Hepatocyte (in vitro differentiated cells): ENCODE measurements at regions not wholly inside any gene's neighbourhood (a gene's known extent, or its start where the extent isn't known, plus 50 kb on each side); places are given as distances from the start of the nearest gene placed in this dataset.

Experiments used
- DNase-seq: peaks from one replicate; pipeline ENCODE4 v3.0.0-alpha.2; 2016; ENCODE audit warnings: low spot score
- H2AFZ ChIP-seq: fragments of 200-600 bp; sonication (generic); 2 replicates; pipeline ENCODE4 v1.6.0; 2016; ENCODE audit warnings: antibody characterized with exemption, mild to moderate bottlenecking
- H3K27ac ChIP-seq: fragments of 200-600 bp; sonication (generic); 2 replicates; pipeline ENCODE4 v1.5.1; 2016; ENCODE audit warnings: mild to moderate bottlenecking
- H3K27me3 ChIP-seq: fragments of 200-600 bp; sonication (generic); 2 replicates; pipeline ENCODE4 v1.6.1; 2016
- H3K36me3 ChIP-seq: fragments of 200-600 bp; sonication (generic); replicated peaks from 2 replicates; pipeline ENCODE4 v1.5.1; 2016; ENCODE audit warnings: low read depth; ENCODE audit not compliant: insufficient read depth
- H3K4me1 ChIP-seq: fragments of 200-600 bp; sonication (generic); 2 replicates; pipeline ENCODE4 v1.5.1; 2016; ENCODE audit warnings: mild to moderate bottlenecking, moderate library complexity; ENCODE audit not compliant: insufficient read depth
- H3K4me2 ChIP-seq: fragments of 200-600 bp; sonication (generic); 2 replicates; pipeline ENCODE4 v1.6.0; 2016
- H3K4me3 ChIP-seq: fragments of 200-600 bp; sonication (generic); 2 replicates; pipeline ENCODE4 v1.5.1; 2016; ENCODE audit warnings: mild to moderate bottlenecking
- H3K79me2 ChIP-seq: fragments of 200-600 bp; sonication (generic); 2 replicates; pipeline ENCODE4 v1.6.0; 2017; ENCODE audit warnings: mild to moderate bottlenecking
- H3K9me2 ChIP-seq: fragments of 200-600 bp; sonication (generic); replicated peaks from 2 replicates; pipeline ENCODE4 v1.6.0; 2017; ENCODE audit warnings: mild to moderate bottlenecking; ENCODE audit not compliant: insufficient read depth
- H3K9me3 ChIP-seq: fragments of 200-600 bp; sonication (generic); 2 replicates; pipeline ENCODE4 v1.5.1; 2016; ENCODE audit warnings: low read depth, mild to moderate bottlenecking
- H4K20me1 ChIP-seq: fragments of 200-600 bp; sonication (generic); 2 replicates; pipeline ENCODE4 v1.6.0; 2016; ENCODE audit warnings: mild to moderate bottlenecking; ENCODE audit not compliant: insufficient read depth, poor library complexity, severe bottlenecking
- EZH2 ChIP-seq: fragments of 200-600 bp; sonication (generic); IDR thresholded peaks from 2 replicates; pipeline ENCODE4 v1.6.1; 2016; ENCODE audit warnings: antibody characterized with exemption, mild to moderate bottlenecking, borderline replicate concordance
- EZH2phosphoT487 ChIP-seq: fragments of 200-600 bp; sonication (generic); IDR thresholded peaks from one replicate; pipeline ENCODE4 v1.6.1; 2018; ENCODE audit warnings: antibody characterized with exemption, mild to moderate bottlenecking, low read depth, moderate library complexity; ENCODE audit not compliant: unreplicated experiment, severe bottlenecking
- WGBS: methylation state at CpG from one replicate; pipeline ENCODE4 v1.1.6; 2016; ENCODE audit warnings: low lambda C conversion rate; ENCODE audit errors: missing lambda C conversion rate; 5-methylcytosine and 5-hydroxymethylcytosine counted together
- TF ChIP-seq, protein P1 (sequence below): fragments of 200-600 bp; sonication (generic); IDR thresholded peaks from 2 replicates; pipeline ENCODE4 v1.5.1; 2016; ENCODE audit warnings: antibody characterized with exemption, mild to moderate bottlenecking; ENCODE audit not compliant: poor library complexity

DNA sequence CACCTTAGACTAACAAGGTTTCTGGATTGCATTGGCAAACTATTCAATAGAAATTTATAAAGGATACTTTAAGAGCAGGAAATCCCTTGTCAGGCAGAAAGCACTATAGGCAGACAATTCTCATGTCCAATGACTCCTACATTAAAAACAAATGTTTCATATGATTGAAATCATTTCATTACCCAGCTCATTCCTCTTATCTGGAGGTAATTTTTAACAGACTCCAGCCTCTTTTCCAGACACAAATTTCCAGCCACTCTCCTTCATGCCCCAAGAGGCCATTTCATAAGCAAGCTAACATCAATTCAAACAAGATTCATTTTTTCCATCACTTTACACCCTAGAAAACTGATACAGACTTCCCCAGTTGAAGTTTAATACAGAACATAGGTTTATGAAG is 495.1 kb upstream of the FRG1 start:
- no peak for DNase-seq
- Histone ChIP-seq H3K9me3 (no peaks in the 10 kb centered on the region), H3K27ac (no peak overlapping the region), H3K36me3 (no peaks in the 10 kb centered on the region), H3K4me3 (no peak overlapping the region), H3K4me1 (peaks cover 4% of the 10 kb centered on the region), H3K27me3 (no peaks in the 10 kb centered on the region), H4K20me1 (no peaks in the 10 kb centered on the region), H3K4me2 (no peak overlapping the region), H3K9me2 (no peaks in the 10 kb centered on the region), H3K79me2 (no peaks in the 10 kb centered on the region), H2AFZ (no peak overlapping the region)
- no peak for TF ChIP-seq EZH2

DNA sequence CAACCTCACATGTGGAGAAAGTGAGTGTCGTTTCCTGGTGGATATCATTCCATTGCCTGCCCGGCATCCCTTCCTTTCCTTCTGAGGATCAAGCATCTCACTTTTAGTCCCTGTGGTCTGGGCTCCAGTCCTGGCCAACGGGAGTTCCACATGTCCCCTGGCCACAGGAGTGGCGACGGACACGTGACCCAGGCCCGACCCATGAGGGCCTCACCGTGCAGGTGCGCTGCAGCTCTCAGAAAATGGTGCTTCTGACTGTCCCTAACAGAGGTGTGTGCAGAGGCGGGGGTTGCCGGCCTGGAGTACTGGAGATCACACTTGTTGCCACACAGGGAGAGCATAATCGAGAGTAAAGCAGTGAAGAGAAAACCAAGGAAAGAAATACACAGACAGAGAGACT is 476.9 kb upstream of the FRG1 start:
- no peaks in the 10 kb centered on the region for H3K27me3 ChIP-seq
- no peaks in the 10 kb centered on the region for H3K36me3 ChIP-seq
- H4K20me1 ChIP-seq, result no peaks in the 10 kb centered on the region
- no peaks in the 10 kb centered on the region for H3K79me2 ChIP-seq
- no peaks in the 10 kb centered on the region for H3K9me3 ChIP-seq
- H2AFZ ChIP-seq, result no peak overlapping the region
- TF ChIP-seq EZH2 (no peak), EZH2phosphoT487 (no peak)
- TF ChIP-seq, protein P1, sequence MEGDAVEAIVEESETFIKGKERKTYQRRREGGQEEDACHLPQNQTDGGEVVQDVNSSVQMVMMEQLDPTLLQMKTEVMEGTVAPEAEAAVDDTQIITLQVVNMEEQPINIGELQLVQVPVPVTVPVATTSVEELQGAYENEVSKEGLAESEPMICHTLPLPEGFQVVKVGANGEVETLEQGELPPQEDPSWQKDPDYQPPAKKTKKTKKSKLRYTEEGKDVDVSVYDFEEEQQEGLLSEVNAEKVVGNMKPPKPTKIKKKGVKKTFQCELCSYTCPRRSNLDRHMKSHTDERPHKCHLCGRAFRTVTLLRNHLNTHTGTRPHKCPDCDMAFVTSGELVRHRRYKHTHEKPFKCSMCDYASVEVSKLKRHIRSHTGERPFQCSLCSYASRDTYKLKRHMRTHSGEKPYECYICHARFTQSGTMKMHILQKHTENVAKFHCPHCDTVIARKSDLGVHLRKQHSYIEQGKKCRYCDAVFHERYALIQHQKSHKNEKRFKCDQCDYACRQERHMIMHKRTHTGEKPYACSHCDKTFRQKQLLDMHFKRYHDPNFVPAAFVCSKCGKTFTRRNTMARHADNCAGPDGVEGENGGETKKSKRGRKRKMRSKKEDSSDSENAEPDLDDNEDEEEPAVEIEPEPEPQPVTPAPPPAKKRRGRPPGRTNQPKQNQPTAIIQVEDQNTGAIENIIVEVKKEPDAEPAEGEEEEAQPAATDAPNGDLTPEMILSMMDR, result no peak
- 91% methylated on average over 12 of the region's 12 CpGs for WGBS
- no peak for DNase-seq
- no peak overlapping the region for H3K4me2 ChIP-seq
- H3K27ac ChIP-seq, result no peak overlapping the region
- no peaks in the 10 kb centered on the region for H3K4me1 ChIP-seq
- no peak overlapping the region for H3K4me3 ChIP-seq
- no peaks in the 10 kb centered on the region for H3K9me2 ChIP-seq

DNA sequence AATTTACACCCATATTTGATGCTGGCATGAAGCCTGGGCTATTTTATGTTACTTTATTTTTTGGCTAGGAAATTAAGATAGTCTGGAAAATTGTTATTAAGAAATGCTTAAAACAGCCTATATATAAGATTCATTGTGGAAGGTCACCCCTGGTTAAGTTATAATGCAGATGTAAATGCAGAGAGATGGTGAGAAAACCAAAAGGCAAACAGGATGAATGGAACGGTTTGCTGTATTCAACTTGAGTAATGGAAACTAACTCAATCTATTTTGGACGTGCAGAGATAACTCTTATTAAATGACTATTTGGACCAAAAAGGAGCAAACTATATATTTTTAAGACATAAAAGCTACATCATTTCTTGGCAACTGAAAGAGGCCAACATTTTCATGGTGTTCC is 446.3 kb upstream of the FRG1 start:
- Histone ChIP-seq H2AFZ (no peak overlapping the region), H3K36me3 (no peaks in the 10 kb centered on the region), H4K20me1 (no peaks in the 10 kb centered on the region), H3K27me3 (no peaks in the 10 kb centered on the region), H3K9me3 (no peaks in the 10 kb centered on the region), H3K79me2 (no peaks in the 10 kb centered on the region), H3K9me2 (no peaks in the 10 kb centered on the region), H3K27ac (no peak overlapping the region), H3K4me3 (no peak overlapping the region), H3K4me2 (no peak overlapping the region), H3K4me1 (no peaks in the 10 kb centered on the region)
- DNase-seq, result no peak
- TF ChIP-seq, protein P1, result no peak
- WGBS, result 91% methylated on average over 2 of the region's 2 CpGs

DNA sequence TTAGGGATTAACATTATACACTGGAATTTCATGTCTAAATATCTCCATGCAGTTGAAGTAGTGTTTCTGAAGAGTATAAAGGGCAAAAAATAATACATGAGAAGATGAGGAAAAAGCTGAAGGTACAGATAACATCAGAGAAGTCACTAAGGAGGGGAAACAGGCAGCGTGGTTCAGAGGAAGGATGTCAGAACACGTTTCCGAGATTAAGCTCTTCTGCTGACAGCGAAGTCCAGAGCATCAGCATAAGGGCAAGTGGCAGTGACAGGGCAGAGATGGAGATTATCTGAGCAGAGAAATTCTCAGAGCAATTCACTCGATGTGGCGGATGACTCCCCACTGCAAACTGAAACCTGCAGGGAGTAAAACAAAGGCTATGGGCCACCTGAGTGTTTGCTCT is 443.2 kb upstream of the FRG1 start:
- 72% methylated on average over 6 of the region's 6 CpGs for WGBS
- no peaks in the 10 kb centered on the region for H3K36me3 ChIP-seq
- no peaks in the 10 kb centered on the region for H3K27me3 ChIP-seq
- H4K20me1 ChIP-seq, result no peaks in the 10 kb centered on the region
- no peaks in the 10 kb centered on the region for H3K9me3 ChIP-seq
- H3K9me2 ChIP-seq, result no peaks in the 10 kb centered on the region
- no peak for DNase-seq
- H2AFZ ChIP-seq, result no peak overlapping the region
- no peak overlapping the region for H3K4me3 ChIP-seq
- no peak for TF ChIP-seq EZH2phosphoT487
- TF ChIP-seq EZH2, result no peak
- TF ChIP-seq, protein P1, result no peak
- no peaks in the 10 kb centered on the region for H3K79me2 ChIP-seq
- H3K4me1 ChIP-seq, result no peaks in the 10 kb centered on the region
- H3K27ac ChIP-seq, result no peak overlapping the region
- H3K4me2 ChIP-seq, result no peak overlapping the region
